ENCODE measurements at regions not wholly inside any gene's neighbourhood (a gene's known extent, or its start where the extent isn't known, plus 50 kb on each side); places are given as distances from the start of the nearest gene placed in this dataset.

DNA sequence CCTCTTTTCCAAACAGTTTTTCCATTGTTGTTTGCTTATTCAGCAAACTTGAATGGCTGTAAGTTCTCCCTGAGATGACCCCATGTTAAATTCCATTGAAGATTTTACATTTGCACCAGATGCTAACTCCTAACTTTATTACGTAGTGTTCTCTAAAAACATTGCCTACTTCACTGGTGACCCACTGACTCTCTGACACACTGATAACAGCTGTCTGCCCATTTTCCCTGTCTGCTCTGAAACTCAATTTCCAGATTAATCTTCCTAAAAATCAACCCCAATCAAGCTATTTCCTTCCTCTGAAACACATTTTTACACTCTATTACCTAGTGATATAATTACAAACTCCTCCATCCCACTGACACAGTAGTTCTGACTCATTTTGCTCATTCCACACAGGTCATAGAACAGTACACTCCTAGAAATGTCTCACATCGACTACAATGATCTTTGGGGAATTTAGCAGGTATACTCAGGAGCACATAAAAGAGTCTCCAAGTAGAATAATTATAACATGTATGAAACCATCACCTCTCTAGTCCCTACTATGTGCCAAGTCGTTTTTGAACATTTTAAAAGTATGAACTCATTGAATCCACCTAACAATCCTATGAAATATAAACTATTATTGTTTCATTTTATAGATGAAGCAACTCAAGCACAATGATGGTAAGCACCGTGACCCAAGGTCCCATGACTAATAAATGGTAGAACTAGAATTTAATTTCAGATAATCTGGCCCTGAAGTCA lies 210.9 kb downstream of the SLIT2 start:
- no peak for DNase-seq

DNA sequence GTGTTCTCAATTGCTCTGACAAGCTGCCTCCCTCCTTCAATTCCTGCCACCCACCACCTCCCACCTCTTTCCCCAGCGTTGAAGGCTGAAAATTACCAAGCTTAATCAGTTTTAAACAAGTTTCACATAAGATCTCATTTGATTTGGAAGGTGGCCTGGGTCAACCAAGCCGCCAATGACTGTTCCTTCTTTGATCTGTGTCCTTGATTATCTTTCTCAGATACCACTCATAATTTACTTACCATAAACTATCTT lies 211.4 kb downstream of the SLIT2 start:
- DNase-seq, result no peak

DNA sequence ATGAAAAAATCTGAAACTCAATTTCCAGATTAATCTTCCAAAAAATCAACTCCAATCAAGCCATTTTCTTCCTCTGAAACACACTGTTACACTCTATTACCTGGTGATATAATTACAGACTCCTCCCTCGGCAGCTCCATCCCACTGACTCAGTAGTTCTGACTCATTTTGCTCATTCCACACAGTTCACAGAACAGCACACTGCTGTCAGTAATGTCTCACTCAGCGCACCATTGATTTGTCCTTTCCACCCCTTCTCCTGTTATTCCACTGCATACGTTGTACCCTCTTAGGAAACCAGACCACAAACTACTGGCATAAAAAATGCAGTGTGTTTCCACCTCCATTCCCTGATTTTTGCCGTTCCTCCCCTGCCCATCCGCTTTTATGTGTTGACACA lies 212.7 kb downstream of the SLIT2 start:
- no peak for DNase-seq

DNA sequence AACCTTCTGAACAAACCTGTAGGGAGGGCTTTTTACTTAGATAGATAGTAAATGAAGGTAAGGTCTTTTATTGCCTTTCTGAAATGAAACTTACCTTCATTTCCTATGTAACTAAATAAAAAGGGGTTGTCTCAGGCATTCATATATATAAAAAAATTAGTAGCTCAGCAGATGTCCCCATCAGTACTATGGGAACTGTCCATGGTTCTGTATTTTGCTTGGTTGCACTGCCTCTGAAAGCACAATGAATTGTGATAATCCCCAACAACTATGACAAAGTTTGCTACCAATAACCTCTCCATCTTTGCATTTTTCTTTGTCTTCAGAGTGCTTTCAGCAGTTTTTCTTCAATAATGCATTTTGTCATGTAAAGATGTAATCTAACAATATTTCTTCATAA lies 222.4 kb downstream of the SLIT2 start:
- no peak for DNase-seq

DNA sequence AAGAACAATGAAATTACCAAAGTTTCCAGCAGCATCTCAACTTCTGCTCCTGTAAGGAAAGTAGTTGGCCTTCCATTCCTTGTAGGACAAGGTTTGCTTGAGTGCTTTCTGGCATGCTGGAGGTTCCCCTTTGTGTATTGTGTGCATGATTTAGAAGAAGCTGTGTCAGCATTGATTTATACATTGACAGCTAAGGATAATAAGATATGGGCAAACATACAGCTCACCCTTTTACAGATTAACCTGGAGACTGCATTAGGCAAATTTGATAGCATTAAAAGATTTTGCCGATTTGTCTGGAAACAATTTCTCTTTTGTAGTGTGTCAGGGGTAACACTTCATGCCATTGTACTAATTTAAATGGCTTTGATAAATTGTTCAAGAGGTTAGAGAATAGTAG lies 221.8 kb upstream of the PACRGL start:
- no peak for DNase-seq

DNA sequence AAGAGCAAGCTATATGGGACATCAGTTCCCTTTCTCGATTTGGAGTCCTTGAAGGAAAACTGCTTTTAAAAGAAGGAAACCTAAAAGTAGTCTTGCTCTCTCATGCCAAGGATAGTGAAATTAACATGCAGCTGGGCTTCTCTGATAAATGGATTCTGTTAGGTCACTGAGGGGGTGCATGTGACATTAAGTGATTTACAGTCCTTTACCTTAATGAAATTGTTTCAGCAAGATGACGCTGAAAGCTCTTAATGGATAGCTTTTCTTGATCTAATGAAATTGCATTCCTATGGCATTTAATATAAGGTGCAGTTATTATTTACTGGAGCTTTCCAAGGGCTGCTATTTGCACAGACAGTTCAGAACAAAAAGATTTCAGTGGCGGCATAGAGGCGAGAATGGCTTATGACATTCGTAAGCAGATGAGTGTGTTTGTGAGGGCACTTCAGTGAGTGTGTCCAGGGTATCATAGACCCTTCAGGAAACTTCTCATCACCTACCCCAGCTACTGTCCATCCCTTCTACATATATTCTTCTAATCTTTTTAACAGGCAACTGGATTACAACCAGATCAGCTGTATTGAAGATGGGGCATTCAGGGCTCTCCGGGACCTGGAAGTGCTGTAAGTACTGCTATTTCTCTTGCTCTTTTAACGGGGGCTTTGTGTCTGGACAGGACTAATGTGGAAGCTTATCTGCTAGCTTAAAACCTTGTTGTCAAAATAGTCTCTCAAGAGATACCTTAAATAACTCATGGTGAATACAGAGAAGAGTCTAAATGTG lies 219.9 kb upstream of the PACRGL start:
- DNase-seq, result no peak

DNA sequence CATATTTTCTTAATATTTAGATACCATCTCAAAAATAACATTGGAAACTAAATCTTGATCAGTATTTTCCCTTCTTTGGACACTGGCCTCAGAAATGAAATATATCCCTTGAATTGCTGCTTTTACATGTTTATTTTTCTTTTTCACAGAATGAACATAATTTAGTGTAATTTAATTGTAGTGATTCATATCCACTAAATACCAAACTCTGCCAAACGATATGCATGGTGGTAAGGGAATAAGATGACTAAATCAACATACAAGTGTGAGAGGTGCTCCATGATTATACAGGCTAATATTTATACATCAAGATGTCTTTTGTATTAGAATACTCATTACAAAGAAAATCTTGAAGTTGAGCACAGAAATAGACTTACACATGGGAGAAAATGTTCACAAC lies 216.8 kb upstream of the PACRGL start:
- DNase-seq, result no peak

DNA sequence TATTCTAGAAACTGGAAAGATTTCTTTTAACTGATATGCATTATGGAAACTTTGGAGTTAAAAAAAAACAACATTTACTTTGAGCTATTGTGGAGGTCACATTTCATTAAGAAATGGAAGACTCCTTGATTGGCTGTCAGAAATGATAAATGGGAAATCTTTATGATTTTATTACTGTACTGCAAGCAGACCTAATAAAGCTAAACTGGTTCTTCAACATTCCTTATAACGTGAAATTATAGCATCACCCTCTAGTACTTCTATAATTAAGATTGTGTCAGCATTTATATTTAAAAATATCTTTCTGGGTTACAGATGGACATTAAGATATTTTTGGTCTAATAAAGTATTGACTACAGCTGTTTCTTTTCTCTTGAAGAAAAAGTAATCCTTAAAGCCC lies 213.8 kb upstream of the PACRGL start:
- no peak for DNase-seq

DNA sequence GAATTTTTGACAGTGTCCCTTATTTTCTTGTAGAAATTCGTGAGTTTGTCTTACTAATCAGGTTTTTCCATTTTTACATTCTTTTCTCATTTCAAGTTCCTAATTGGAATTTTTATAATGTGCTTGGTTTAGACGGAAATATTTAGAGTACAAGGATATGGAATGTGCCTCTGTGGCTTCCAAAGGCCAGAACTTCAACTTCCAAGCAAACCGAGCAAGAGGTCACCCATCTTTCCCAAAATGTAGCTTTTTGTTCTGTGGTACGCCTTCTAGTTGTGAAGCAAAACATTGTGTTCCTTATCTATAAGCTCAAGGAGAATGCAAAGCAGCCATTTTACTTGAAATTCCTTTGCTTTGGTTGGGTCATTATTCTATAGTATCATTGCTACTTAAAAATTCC lies 212.8 kb upstream of the PACRGL start:
- DNase-seq, result no peak

DNA sequence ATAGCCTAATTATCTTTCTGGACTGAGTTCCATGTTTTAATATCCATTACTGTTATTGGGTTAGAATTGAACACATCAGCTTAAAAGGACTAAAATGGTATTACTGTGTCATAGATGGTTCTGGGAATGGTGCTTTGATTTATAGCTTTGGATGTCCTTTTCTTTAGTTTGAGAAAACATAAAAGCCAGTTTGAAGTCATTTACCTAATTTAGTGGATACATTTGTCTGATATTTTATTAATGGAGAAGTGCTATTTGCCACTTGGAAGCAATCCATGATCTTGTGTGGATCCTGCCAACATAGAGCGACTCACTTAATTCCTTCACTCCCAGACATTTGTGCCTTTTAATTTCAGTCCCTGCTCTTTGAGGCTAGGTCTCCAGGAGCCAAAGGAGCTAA lies 212.4 kb upstream of the PACRGL start:
- no peak for DNase-seq

DNA sequence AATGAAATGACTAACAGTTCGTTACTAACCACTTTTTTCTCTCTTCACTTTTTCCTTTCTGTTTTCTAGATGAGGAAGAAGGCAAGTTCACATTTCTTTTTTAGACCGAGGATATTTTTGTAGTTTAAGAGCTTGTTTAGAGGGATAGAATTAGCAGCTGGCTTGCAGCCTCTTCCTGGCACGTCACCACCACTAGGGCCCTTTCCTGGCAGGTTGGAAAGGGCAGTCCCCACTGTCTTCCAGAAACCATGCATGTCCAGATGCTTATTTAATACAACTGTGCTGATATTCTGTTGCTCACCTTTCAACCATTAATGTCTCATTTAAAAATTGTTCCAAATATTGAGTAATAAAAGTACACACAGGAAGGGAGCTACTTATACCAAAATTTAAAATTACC lies 209.5 kb upstream of the PACRGL start:
- DNase-seq, result no peak

DNA sequence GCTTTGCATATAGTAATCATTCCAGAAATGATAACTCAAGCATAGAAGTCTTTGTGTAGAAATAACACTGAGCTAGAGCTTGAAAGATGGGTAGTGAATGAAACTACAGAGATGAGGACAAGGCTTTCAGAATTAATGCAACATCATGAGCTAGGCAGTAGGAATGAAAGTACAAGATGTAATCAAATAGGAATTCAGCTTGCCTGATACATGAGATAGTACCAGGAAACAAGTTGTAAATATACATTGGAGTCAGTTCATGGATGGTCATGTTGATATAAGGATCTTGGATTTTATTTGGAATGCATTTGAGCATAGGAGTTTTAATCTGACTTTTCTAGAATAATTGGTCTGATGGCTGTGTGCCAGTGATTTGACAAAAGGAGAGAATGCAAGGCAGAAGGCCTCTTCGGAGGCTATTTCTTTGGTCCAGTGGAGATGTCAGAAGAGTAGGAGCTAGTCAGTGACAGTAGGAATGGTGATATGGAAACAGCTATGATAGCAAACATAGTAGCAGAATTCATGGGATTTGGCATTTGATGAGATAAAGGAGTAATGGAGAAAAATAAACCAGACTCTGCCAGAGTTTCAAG lies 206.4 kb upstream of the PACRGL start:
- no peak for DNase-seq

DNA sequence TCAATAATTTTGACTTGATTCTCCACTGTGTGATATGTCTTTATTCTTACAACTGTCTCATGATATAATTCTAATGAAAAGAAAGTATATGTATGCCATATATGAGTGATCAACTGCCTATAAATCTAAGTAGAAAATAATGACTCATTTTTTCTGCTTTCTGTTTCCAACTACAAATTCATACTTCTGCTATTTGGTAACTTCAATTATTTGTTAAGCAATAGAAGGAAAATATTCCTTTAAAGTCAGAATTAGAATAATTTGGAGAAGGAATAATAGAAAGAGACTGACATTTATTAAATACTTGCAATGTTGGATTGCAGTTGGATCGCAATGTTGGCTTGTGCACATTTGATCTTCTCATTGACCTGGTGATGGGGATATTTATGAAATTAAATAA lies 204.2 kb upstream of the PACRGL start:
- DNase-seq, result no peak

DNA sequence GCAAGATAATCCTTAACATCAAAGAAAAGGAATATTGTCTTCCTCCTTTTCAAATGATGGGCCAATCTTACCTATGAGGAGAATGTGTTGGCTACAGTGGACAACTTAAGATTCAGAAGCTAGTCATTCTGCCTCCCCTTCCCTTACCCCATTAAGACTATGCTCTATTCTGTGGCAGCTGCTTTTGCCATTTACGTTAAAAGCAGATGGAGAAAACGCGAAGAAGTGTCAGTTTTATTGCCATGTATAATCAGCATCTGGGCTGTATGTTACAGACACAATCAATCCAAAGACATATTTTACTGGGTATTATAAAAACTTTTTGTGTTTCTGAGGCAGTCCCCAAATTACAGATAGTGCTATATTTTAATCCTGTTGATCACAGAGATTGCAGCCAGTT lies 196.1 kb upstream of the PACRGL start:
- DNase-seq, result no peak

DNA sequence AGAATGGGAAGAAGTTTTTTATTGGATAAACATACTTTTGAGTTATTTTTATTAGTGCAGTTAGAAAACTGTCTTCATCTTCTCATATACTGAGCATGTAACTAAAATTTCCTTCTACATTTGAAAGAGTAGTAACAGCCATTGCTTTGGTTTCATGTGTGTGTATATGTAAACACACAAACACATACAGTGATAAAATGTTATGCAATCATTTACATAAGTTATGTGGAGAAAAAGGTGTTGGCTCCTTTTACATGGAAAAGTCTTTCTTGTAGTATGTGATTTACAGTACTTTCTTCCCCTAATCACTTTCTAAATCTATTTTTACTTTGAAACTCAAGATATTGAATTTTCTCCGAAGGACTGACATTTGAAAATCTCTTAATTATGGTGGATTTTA lies 194.3 kb upstream of the PACRGL start:
- DNase-seq, result no peak

DNA sequence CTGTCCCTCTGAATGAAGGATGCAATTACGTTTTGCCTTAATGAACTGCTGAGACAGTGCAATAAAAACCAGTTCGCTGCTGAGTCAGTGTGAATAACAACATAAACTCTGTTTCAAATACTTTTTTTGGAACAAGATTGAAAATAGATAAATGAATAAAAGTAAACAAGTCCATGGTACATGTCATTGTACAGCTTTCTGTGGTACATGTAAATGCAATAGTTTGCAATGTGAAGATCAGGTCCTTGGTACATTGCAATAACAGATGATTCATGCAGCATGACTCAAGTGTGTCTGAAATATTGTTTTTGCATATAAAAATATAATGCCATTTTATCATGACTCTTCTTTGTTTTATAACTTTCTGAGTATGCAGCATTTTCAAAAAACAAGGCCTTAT lies 193.4 kb upstream of the PACRGL start:
- no peak for DNase-seq

DNA sequence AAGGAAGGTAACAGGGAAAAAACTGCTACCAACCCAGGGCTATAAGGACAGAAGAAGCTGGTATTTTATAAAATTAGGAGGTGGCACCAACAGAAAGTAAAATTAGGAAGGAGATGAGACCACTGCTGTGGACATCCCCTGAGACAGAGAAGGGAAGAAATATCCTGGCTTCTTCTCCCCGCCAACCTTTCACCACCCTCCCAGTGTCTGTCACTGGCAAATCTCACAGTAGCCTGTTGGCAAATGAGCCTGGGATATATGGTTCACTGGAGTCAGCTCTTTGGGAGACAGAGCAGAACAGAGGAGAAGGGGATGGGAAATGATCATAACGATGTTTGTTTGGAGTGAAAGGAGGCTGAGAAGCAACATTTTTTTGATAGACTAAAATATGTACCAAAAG lies 190.9 kb upstream of the PACRGL start:
- DNase-seq, result no peak

DNA sequence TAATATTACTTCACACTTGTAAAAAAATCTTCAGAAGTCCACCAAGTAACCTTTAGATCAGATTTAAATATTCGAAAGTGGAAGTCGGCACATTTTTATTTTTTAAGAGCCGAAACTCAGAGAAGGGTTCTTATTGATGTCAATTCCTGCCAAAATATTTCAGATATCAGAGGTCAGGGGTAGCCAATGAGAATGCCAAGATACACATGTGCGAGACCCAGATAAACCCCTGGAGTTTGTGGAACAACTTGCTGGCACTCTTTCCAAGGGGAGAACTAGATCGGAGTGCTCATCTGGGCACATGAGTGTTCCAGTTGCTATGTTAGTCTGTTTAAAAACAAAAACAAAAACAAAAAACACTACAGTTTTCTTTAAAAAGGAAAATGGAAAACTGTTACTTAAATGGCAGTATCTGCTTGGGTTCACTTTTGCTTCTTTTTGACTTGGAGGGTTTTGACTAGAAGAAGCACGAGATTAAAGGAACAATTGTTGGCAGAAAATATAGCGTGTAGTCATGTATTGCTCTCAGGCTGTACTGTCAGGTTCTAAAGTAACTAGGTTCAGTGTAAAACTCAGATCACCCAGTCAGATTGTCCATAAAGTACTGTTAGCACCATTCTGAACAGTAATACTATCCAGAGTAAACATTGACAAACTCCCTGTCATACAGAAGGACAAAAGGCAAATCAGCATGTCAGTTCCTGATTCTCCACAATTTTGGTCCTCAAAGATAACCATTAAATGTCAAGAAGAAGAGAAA lies 188.0 kb upstream of the PACRGL start:
- peak; percentile 45 for DNase-seq

DNA sequence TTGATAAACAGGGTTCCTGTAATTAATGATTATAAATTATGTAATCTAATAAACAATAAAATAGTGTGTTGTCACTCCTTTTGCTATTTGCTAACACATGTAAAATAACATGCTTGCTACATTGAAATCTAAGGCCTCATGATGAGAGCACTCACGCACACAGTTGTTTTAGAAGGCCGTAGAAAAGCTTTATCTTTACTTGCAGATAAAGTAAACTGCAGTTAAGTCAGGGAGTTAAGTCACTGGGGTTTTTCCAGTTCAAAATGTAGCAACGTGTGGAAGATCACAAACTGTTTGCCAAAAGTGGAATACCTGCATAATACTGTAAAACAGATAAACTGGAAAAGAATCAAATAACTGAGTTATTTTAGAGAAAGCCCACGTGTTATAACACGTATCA lies 187.3 kb upstream of the PACRGL start:
- no peak for DNase-seq

DNA sequence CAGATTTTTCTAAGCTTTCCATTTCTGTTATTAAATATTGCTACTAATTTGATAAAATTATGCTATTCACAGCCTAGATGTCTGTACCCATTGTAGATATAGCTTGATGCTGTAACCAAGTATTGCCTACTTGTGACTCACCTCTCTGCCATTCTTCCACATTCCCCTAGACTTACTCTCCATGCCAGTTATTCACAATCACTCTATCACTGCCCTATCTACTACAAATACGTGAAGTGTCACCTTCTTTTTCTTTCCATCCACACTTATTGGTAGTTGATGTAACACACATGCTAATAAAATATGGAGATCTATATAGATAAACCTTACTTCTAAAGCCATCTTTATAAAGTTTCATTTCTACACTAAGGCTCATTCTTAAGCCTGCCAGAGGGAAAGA lies 179.4 kb upstream of the PACRGL start:
- no peak for DNase-seq

DNA sequence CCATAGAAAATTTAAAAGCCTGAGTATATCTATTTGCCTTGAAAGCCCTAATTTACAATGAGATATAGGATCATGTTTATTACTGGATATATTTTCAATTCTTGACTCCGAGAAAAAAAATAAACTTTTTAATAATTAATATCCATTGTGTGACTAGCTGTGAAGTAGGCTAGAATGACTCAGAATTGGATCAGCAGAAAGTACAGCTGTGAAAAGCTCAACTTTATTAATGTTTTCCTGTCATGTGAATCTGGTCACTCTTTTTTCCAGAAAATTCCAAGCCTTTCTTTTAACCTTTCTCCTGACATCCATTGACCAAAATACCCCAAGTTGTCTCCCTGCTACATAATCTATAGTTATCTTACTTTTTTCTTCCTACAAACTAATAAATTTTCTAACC lies 171.8 kb upstream of the PACRGL start:
- DNase-seq, result no peak

DNA sequence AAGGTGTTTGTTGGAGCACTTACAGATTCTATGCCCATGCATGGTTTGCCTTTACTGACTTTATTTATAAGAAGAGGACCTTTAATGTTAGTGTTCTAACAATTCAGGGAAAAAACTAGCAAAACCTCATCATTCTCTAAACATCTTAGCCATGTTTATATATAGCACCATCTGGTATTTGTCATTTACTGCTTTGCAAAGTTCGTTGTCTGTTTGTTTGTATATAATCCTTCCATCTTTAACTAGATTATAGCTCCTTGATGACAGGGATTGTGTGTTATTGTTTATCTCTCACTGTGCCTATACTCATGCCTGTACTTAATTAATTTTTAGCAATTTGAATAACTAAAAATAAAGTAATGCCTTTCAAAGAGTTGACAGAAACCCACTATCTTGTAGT lies 170.6 kb upstream of the PACRGL start:
- no peak for DNase-seq

DNA sequence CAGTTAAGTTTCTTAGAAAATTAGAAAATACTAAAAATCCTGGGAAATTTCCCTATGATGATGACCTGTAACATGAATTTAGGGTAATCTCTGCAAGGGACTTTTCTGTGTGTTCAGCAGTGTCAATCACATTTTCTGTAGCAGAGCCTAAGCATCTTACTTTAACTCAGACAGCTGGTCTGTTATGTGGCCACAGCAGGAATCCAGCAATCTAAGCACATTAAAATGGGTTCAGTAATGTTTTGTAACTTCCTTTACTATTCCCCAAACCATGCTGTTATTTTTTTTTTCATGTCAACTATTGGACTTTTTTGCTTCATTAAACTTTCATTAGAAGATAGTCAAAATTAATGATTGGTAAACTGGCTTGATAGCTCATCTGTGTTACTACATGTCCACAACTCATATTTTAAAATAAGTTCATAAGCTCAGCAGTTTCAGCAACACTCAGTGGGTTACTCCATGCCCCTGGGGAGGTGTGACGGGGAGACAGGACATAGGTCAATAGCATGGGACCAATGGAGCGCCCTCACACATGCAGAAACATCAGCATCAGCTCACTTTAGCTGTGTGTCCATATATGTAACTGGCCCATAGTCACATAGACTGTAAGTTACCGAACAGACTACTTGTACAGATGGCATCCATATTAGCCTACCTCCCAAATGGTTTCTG lies 168.0 kb upstream of the PACRGL start:
- DNase-seq, result no peak
